ENCODE measurements at regions not wholly inside any gene's neighbourhood (a gene's known extent, or its start where the extent isn't known, plus 50 kb on each side); places are given as distances from the start of the nearest gene placed in this dataset.
A peak's percentile ranks its signal among the peaks of the same experiment; 100 is the strongest.

GRCh38 chr1:219433496-219434131 is 179.3 kb downstream of the ZC3H11B start:
- FAIRE-seq, result no peak
- TF ChIP-seq POLR2A (IDR thresholded peaks at IDR 0.05; ENCODE audit: low read depth, low read length) (no peak), TAF1 (IDR thresholded peaks at IDR 0.05; ENCODE audit: low read depth, low read length) (no peak), PAX5 (IDR thresholded peaks at IDR 0.05; ENCODE audit: insufficient read depth, low read length, severe bottlenecking) (no peak), POU2F2 (IDR thresholded peaks at IDR 0.05; ENCODE audit: low read depth, low read length) (no peak), SPI1 (IDR thresholded peaks at IDR 0.05; ENCODE audit: low read depth, low read length) (no peak), POLR2AphosphoS5 (IDR thresholded peaks at IDR 0.05; ENCODE audit: low read depth, low read length) (no peak)
- no peak for DNase-seq (ENCODE audit: insufficient read length, low spot score)

GRCh38 chr1:219433001-219433400 is 179.9 kb downstream of the ZC3H11B start:
- DNase-seq (ENCODE audit: insufficient read length, low spot score), result no peak
- FAIRE-seq, result no peak
- no peak for TF ChIP-seq POLR2AphosphoS5 (IDR thresholded peaks at IDR 0.05; ENCODE audit: low read depth, low read length)
- TF ChIP-seq POLR2A (IDR thresholded peaks at IDR 0.05; ENCODE audit: low read depth, low read length), result no peak

- no peak for TF ChIP-seq POLR2A (IDR thresholded peaks at IDR 0.05; ENCODE audit: low read depth, low read length)
- TF ChIP-seq POLR2AphosphoS5 (IDR thresholded peaks at IDR 0.05; ENCODE audit: low read depth, low read length), result no peak
- no peak for TF ChIP-seq PAX5 (IDR thresholded peaks at IDR 0.05; ENCODE audit: insufficient read depth, low read length, severe bottlenecking)
- no peak for TF ChIP-seq TAF1 (IDR thresholded peaks at IDR 0.05; ENCODE audit: low read depth, low read length)
- no peak for DNase-seq (ENCODE audit: insufficient read length, low spot score)
- FAIRE-seq, result no peak
Observed at GRCh38 chr1:219432191-219432606, 180.7 kb downstream of the ZC3H11B start.

- no peak for FAIRE-seq
- TF ChIP-seq SPI1 (IDR thresholded peaks at IDR 0.05; ENCODE audit: low read depth, low read length), result no peak
- no peak for TF ChIP-seq POLR2AphosphoS5 (IDR thresholded peaks at IDR 0.05; ENCODE audit: low read depth, low read length)
- TF ChIP-seq PAX5 (IDR thresholded peaks at IDR 0.05; ENCODE audit: insufficient read depth, low read length, severe bottlenecking), result no peak
- TF ChIP-seq POU2F2 (IDR thresholded peaks at IDR 0.05; ENCODE audit: low read depth, low read length), result no peak
- no peak for TF ChIP-seq TAF1 (IDR thresholded peaks at IDR 0.05; ENCODE audit: low read depth, low read length)
- no peak for TF ChIP-seq POLR2A (IDR thresholded peaks at IDR 0.05; ENCODE audit: low read depth, low read length)
- DNase-seq (ENCODE audit: insufficient read length, low spot score), result no peak
Observed at GRCh38 chr1:219430419-219430818, 182.5 kb downstream of the ZC3H11B start.

GRCh38 chr1:219428651-219429050 is 184.3 kb downstream of the ZC3H11B start:
- no peak for DNase-seq (ENCODE audit: insufficient read length, low spot score)
- TF ChIP-seq POLR2A (IDR thresholded peaks at IDR 0.05; ENCODE audit: low read depth, low read length) (no peak), SPI1 (IDR thresholded peaks at IDR 0.05; ENCODE audit: low read depth, low read length) (no peak), PAX5 (IDR thresholded peaks at IDR 0.05; ENCODE audit: insufficient read depth, low read length, severe bottlenecking) (no peak), POU2F2 (IDR thresholded peaks at IDR 0.05; ENCODE audit: low read depth, low read length) (no peak), POLR2AphosphoS5 (IDR thresholded peaks at IDR 0.05; ENCODE audit: low read depth, low read length) (no peak), TAF1 (IDR thresholded peaks at IDR 0.05; ENCODE audit: low read depth, low read length) (no peak)
- FAIRE-seq, result no peak

- no peak for DNase-seq (ENCODE audit: insufficient read length, low spot score)
- FAIRE-seq, result no peak
- TF ChIP-seq POU2F2 (IDR thresholded peaks at IDR 0.05; ENCODE audit: low read depth, low read length) (no peak), SPI1 (IDR thresholded peaks at IDR 0.05; ENCODE audit: low read depth, low read length) (peak; percentile 42; the same call in 1 of the 2 replicates), POLR2AphosphoS5 (IDR thresholded peaks at IDR 0.05; ENCODE audit: low read depth, low read length) (no peak)
Observed at GRCh38 chr1:219427989-219428388, 184.9 kb downstream of the ZC3H11B start.

- FAIRE-seq (no peak), DNase-seq (ENCODE audit: insufficient read length, low spot score) (no peak)
- TF ChIP-seq SPI1 (IDR thresholded peaks at IDR 0.05; ENCODE audit: low read depth, low read length) (no peak), TAF1 (IDR thresholded peaks at IDR 0.05; ENCODE audit: low read depth, low read length) (no peak), POU2F2 (IDR thresholded peaks at IDR 0.05; ENCODE audit: low read depth, low read length) (no peak), POLR2A (IDR thresholded peaks at IDR 0.05; ENCODE audit: low read depth, low read length) (no peak), PAX5 (IDR thresholded peaks at IDR 0.05; ENCODE audit: insufficient read depth, low read length, severe bottlenecking) (no peak), POLR2AphosphoS5 (IDR thresholded peaks at IDR 0.05; ENCODE audit: low read depth, low read length) (no peak)
Observed at GRCh38 chr1:219427403-219427802, 185.5 kb downstream of the ZC3H11B start.

GRCh38 chr1:219422811-219423598 is 189.9 kb downstream of the ZC3H11B start:
- FAIRE-seq (no peak), DNase-seq (ENCODE audit: insufficient read length, low spot score) (no peak)
- TF ChIP-seq POLR2A (IDR thresholded peaks at IDR 0.05; ENCODE audit: low read depth, low read length) (no peak), SPI1 (IDR thresholded peaks at IDR 0.05; ENCODE audit: low read depth, low read length) (no peak), POLR2AphosphoS5 (IDR thresholded peaks at IDR 0.05; ENCODE audit: low read depth, low read length) (no peak), PAX5 (IDR thresholded peaks at IDR 0.05; ENCODE audit: insufficient read depth, low read length, severe bottlenecking) (no peak), TAF1 (IDR thresholded peaks at IDR 0.05; ENCODE audit: low read depth, low read length) (no peak), POU2F2 (IDR thresholded peaks at IDR 0.05; ENCODE audit: low read depth, low read length) (no peak)

- TF ChIP-seq POU2F2 (IDR thresholded peaks at IDR 0.05; ENCODE audit: low read depth, low read length) (no peak), POLR2AphosphoS5 (IDR thresholded peaks at IDR 0.05; ENCODE audit: low read depth, low read length) (no peak), POLR2A (IDR thresholded peaks at IDR 0.05; ENCODE audit: low read depth, low read length) (no peak), TAF1 (IDR thresholded peaks at IDR 0.05; ENCODE audit: low read depth, low read length) (no peak), SPI1 (IDR thresholded peaks at IDR 0.05; ENCODE audit: low read depth, low read length) (no peak), PAX5 (IDR thresholded peaks at IDR 0.05; ENCODE audit: insufficient read depth, low read length, severe bottlenecking) (no peak)
- FAIRE-seq, result no peak
- DNase-seq (ENCODE audit: insufficient read length, low spot score), result no peak
Observed at GRCh38 chr1:219420913-219421312, 192.0 kb downstream of the ZC3H11B start.

- TF ChIP-seq TAF1 (IDR thresholded peaks at IDR 0.05; ENCODE audit: low read depth, low read length) (no peak), POU2F2 (IDR thresholded peaks at IDR 0.05; ENCODE audit: low read depth, low read length) (no peak), SPI1 (IDR thresholded peaks at IDR 0.05; ENCODE audit: low read depth, low read length) (no peak), POLR2AphosphoS5 (IDR thresholded peaks at IDR 0.05; ENCODE audit: low read depth, low read length) (no peak), POLR2A (IDR thresholded peaks at IDR 0.05; ENCODE audit: low read depth, low read length) (no peak), PAX5 (IDR thresholded peaks at IDR 0.05; ENCODE audit: insufficient read depth, low read length, severe bottlenecking) (no peak)
Observed at GRCh38 chr1:219419860-219420259, 193.0 kb downstream of the ZC3H11B start.

More at GRCh38 chr1:219419860-219420259, 193.0 kb downstream of the ZC3H11B start:
- FAIRE-seq, result no peak
- no peak for DNase-seq (ENCODE audit: insufficient read length, low spot score)
